Ishikawa (cell line): ENCODE measurements at regions not wholly inside any gene's neighbourhood (a gene's known extent, or its start where the extent isn't known, plus 50 kb on each side); places are given as distances from the start of the nearest gene placed in this dataset.

Experiments used
- CEBPB ChIP-seq: IDR thresholded peaks from 2 replicates; pipeline ENCODE4 v1.6.1; 2012
- CREB1 ChIP-seq: IDR thresholded peaks from 2 replicates; pipeline ENCODE4 v1.6.1; 2012; ENCODE audit warnings: low read depth
- EGR1 ChIP-seq: IDR thresholded peaks from 2 replicates; pipeline ENCODE4 v1.6.1; 2012
- EP300 ChIP-seq: IDR thresholded peaks from 2 replicates; pipeline ENCODE4 v1.6.1; 2012; ENCODE audit warnings: borderline replicate concordance
- FOXM1 ChIP-seq: IDR thresholded peaks from 2 replicates; pipeline ENCODE4 v1.6.1; 2012; ENCODE audit warnings: low read depth, borderline replicate concordance
- MAX ChIP-seq: IDR thresholded peaks from 2 replicates; pipeline ENCODE4 v1.6.1; 2012
- NFIC ChIP-seq: IDR thresholded peaks from 2 replicates; pipeline ENCODE4 v1.6.1; 2012
- RAD21 ChIP-seq: IDR thresholded peaks from 2 replicates; pipeline ENCODE4 v1.6.1; 2012; ENCODE audit warnings: low read depth
- REST ChIP-seq: IDR thresholded peaks from 2 replicates; pipeline ENCODE4 v1.6.1; 2012; ENCODE audit warnings: low read depth, mild to moderate bottlenecking
- TAF1 ChIP-seq: IDR thresholded peaks from 2 replicates; pipeline ENCODE4 v1.6.1; 2012; ENCODE audit warnings: low read depth, mild to moderate bottlenecking
- TCF12 ChIP-seq: IDR thresholded peaks from 2 replicates; pipeline ENCODE4 v1.6.1; 2012; ENCODE audit warnings: low read depth
- TEAD4 ChIP-seq: IDR thresholded peaks from 2 replicates; pipeline ENCODE4 v1.6.1; 2012
- USF1 ChIP-seq: IDR thresholded peaks from 2 replicates; pipeline ENCODE4 v1.6.1; 2012
- YY1 ChIP-seq: IDR thresholded peaks from 2 replicates; pipeline ENCODE4 v1.6.1; 2012; ENCODE audit warnings: low read depth
- ZBTB7A ChIP-seq: IDR thresholded peaks from 2 replicates; pipeline ENCODE4 v1.6.1; 2012; ENCODE audit warnings: low read depth

- TF ChIP-seq REST (no peak), EP300 (no peak), YY1 (no peak), FOXM1 (no peak), NFIC (no peak), RAD21 (no peak), CEBPB (no peak), TEAD4 (no peak), USF1 (no peak), EGR1 (no peak), CREB1 (no peak), TCF12 (no peak), ZBTB7A (no peak), MAX (no peak), TAF1 (no peak)
Observed at GRCh38 chr3:146368882-146369523, 100.4 kb downstream of the PLSCR2 start.

GRCh38 chr3:146359841-146360240 lies 108.9 kb upstream of the PLSCR4 start:
- TF ChIP-seq TAF1 (no peak), YY1 (no peak), TEAD4 (no peak), CEBPB (no peak), RAD21 (no peak), USF1 (no peak), TCF12 (no peak), REST (no peak), FOXM1 (no peak), CREB1 (no peak), EGR1 (no peak), MAX (no peak), ZBTB7A (no peak)

GRCh38 chr3:146350852-146351251 lies 99.9 kb upstream of the PLSCR4 start:
- no peak for TF ChIP-seq EP300
- TF ChIP-seq TAF1: no peak
- TF ChIP-seq MAX: no peak
- no peak for TF ChIP-seq REST
- no peak for TF ChIP-seq RAD21
- no peak for TF ChIP-seq TCF12

GRCh38 chr3:146345900-146346299 lies 95.0 kb upstream of the PLSCR4 start:
- no peak for TF ChIP-seq EGR1
- TF ChIP-seq TEAD4: no peak
- TF ChIP-seq ZBTB7A: no peak
- no peak for TF ChIP-seq FOXM1
- no peak for TF ChIP-seq TCF12
- no peak for TF ChIP-seq CEBPB
- no peak for TF ChIP-seq YY1
- TF ChIP-seq TAF1: no peak
- TF ChIP-seq NFIC: no peak
